PC-3 (cell line): ENCODE measurements at regions not wholly inside any gene's neighbourhood (a gene's known extent, or its start where the extent isn't known, plus 50 kb on each side); places are given as distances from the start of the nearest gene placed in this dataset.

Experiments
- EZH2 ChIP-seq: fragments of 300-600 bp; sonication (generic); IDR thresholded peaks from one replicate; pipeline ENCODE4 v1.6.1; 2017; ENCODE audit warnings: antibody characterized with exemption, mild to moderate bottlenecking, low read length; ENCODE audit not compliant: unreplicated experiment
- TF ChIP-seq, protein P1 (sequence below): fragments of 300-600 bp; sonication (generic); conservative IDR thresholded peaks from 2 replicates; pipeline ENCODE4 v1.5.1; 2017; ENCODE audit warnings: antibody characterized with exemption, low read depth, mild to moderate bottlenecking, low read length

GRCh38 chr2:104430852-104431251 lies 423.1 kb upstream of the POU3F3 start:
- TF ChIP-seq, protein P1, sequence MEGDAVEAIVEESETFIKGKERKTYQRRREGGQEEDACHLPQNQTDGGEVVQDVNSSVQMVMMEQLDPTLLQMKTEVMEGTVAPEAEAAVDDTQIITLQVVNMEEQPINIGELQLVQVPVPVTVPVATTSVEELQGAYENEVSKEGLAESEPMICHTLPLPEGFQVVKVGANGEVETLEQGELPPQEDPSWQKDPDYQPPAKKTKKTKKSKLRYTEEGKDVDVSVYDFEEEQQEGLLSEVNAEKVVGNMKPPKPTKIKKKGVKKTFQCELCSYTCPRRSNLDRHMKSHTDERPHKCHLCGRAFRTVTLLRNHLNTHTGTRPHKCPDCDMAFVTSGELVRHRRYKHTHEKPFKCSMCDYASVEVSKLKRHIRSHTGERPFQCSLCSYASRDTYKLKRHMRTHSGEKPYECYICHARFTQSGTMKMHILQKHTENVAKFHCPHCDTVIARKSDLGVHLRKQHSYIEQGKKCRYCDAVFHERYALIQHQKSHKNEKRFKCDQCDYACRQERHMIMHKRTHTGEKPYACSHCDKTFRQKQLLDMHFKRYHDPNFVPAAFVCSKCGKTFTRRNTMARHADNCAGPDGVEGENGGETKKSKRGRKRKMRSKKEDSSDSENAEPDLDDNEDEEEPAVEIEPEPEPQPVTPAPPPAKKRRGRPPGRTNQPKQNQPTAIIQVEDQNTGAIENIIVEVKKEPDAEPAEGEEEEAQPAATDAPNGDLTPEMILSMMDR, result no peak
- TF ChIP-seq EZH2, result no peak
